PFSK-1 (cell line): ENCODE measurements at regions not wholly inside any gene's neighbourhood (a gene's known extent, or its start where the extent isn't known, plus 50 kb on each side); places are given as distances from the start of the nearest gene placed in this dataset.

Experiments
- SIN3A ChIP-seq: IDR thresholded peaks from 2 replicates; pipeline ENCODE4 v1.6.1; 2012; ENCODE audit warnings: mild to moderate bottlenecking, low read length, moderate library complexity, borderline replicate concordance; ENCODE audit not compliant: insufficient read depth
- TF ChIP-seq, protein P1 (sequence below), 2 experiments: IDR thresholded peaks; 2 replicates each; pipeline versions ENCODE4 v1.6.1 to v1.8.0; 2011 to 2012; ENCODE audit warnings: low read depth in 2 of 2, low read length in 2 of 2, control low read depth in 1 of 2, inconsistent platforms in 1 of 2, mild to moderate bottlenecking in 1 of 2, moderate library complexity in 1 of 2; ENCODE audit not compliant: insufficient read depth in 1 of 2

DNA sequence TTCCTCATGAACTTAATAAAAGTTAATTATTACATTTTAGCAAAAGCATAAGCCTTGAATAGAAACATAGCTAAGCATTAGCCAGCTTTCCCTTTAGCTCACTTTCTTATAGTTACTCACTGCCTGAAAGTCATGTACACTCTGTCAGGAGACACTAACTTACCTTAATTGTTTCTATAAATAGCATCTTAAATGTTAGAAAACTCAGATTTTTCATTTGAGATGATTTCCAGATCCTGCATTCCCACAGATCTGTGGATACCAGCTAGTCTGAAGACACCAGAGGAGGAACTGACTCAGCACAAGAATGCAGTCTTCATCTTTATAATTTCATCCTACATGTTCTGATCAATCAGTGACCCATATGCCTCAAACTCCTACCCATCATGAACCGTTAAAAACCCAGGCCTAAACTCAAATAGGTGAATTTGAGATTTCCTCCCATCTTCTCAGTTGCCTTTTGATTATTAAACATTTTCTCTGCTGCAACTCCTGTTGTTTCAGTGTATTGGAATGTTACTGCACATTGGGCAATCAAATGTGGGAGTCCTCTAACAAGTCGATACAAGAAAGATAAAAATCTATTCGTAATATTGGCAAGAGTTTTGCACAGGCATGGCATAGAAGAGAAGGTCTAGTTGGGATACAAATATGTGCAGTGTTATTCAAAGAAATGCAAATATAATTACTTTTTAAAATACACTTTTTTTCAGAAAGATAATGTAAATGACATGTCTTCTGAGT is 857.4 kb upstream of the CDH2 start:
- no peak for TF ChIP-seq SIN3A
- TF ChIP-seq, protein P1, sequence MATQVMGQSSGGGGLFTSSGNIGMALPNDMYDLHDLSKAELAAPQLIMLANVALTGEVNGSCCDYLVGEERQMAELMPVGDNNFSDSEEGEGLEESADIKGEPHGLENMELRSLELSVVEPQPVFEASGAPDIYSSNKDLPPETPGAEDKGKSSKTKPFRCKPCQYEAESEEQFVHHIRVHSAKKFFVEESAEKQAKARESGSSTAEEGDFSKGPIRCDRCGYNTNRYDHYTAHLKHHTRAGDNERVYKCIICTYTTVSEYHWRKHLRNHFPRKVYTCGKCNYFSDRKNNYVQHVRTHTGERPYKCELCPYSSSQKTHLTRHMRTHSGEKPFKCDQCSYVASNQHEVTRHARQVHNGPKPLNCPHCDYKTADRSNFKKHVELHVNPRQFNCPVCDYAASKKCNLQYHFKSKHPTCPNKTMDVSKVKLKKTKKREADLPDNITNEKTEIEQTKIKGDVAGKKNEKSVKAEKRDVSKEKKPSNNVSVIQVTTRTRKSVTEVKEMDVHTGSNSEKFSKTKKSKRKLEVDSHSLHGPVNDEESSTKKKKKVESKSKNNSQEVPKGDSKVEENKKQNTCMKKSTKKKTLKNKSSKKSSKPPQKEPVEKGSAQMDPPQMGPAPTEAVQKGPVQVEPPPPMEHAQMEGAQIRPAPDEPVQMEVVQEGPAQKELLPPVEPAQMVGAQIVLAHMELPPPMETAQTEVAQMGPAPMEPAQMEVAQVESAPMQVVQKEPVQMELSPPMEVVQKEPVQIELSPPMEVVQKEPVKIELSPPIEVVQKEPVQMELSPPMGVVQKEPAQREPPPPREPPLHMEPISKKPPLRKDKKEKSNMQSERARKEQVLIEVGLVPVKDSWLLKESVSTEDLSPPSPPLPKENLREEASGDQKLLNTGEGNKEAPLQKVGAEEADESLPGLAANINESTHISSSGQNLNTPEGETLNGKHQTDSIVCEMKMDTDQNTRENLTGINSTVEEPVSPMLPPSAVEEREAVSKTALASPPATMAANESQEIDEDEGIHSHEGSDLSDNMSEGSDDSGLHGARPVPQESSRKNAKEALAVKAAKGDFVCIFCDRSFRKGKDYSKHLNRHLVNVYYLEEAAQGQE (IDR thresholded peaks at IDR 0.05; ENCODE audit: insufficient read depth in 1 of 2, low read depth in 2 of 2, low read length in 2 of 2): no peak
